Astrocyte (in vitro differentiated cells and primary cell): ENCODE measurements at regions not wholly inside any gene's neighbourhood (a gene's known extent, or its start where the extent isn't known, plus 50 kb on each side); places are given as distances from the start of the nearest gene placed in this dataset.
A peak's percentile ranks its signal among the peaks of the same experiment; 100 is the strongest.

Experiments
- DNase-seq: peaks from one replicate; pipeline ENCODE4 v3.0.0-alpha.2; 2010; ENCODE audit warnings: low read depth
- FAIRE-seq: peaks from 2 replicates; lab custom pipeline; 2011; peaks lifted over from hg19 to GRCh38; lab: Jason Lieb, UNC
- H2AFZ ChIP-seq: 2 replicates; pipeline ENCODE4 v1.6.0; 2012; ENCODE audit warnings: low read depth, low read length, inconsistent platforms
- H3K27ac ChIP-seq: 2 replicates; pipeline ENCODE4 v1.5.1; 2011; ENCODE audit warnings: low read depth, low read length, inconsistent platforms
- H3K27me3 ChIP-seq: 2 replicates; pipeline ENCODE4 v1.6.0; 2011; ENCODE audit warnings: low read length, inconsistent platforms; ENCODE audit not compliant: insufficient read depth
- H3K36me3 ChIP-seq: 2 replicates; pipeline ENCODE4 v1.5.1; 2011; ENCODE audit warnings: low read length, inconsistent platforms; ENCODE audit not compliant: insufficient read depth
- H3K4me1 ChIP-seq: 2 replicates; pipeline ENCODE4 v1.5.1; 2011; ENCODE audit warnings: low read length, inconsistent platforms; ENCODE audit not compliant: insufficient read depth
- H3K4me2 ChIP-seq: 2 replicates; pipeline ENCODE4 v1.6.0; 2012; ENCODE audit warnings: low read length, inconsistent platforms
- H3K4me3 ChIP-seq: 2 replicates; pipeline ENCODE4 v1.5.1; 2011; ENCODE audit warnings: low read depth, mild to moderate bottlenecking, low read length, inconsistent platforms; ENCODE audit not compliant: insufficient read depth
- H3K79me2 ChIP-seq: 2 replicates; pipeline ENCODE4 v1.6.0; 2012; ENCODE audit warnings: mild to moderate bottlenecking, low read length, inconsistent platforms; ENCODE audit not compliant: insufficient read depth
- H3K9ac ChIP-seq: 2 replicates; pipeline ENCODE4 v1.6.0; 2012; ENCODE audit warnings: mild to moderate bottlenecking, low read length, inconsistent platforms
- H3K9me3 ChIP-seq: 2 replicates; pipeline ENCODE4 v1.5.1; 2012; ENCODE audit warnings: low read depth, mild to moderate bottlenecking, low read length, inconsistent platforms; ENCODE audit not compliant: insufficient read depth
- H4K20me1 ChIP-seq: 2 replicates; pipeline ENCODE4 v1.6.0; 2012; ENCODE audit warnings: low read length, inconsistent platforms; ENCODE audit not compliant: insufficient read depth
- H3K27ac Mint-ChIP-seq: one replicate; pipeline ENCODE4 v1.8.0; 2021; ENCODE audit warnings: mild to moderate bottlenecking, mixed read lengths; ENCODE audit not compliant: unreplicated experiment
- H3K27me3 Mint-ChIP-seq: one replicate; pipeline ENCODE4 v1.8.0; 2021; ENCODE audit warnings: low read depth, mixed read lengths; ENCODE audit not compliant: unreplicated experiment
- H3K36me3 Mint-ChIP-seq: one replicate; pipeline ENCODE4 v1.8.0; 2021; ENCODE audit warnings: low read depth, mixed read lengths; ENCODE audit not compliant: unreplicated experiment
- H3K4me1 Mint-ChIP-seq: one replicate; pipeline ENCODE4 v1.8.0; 2021; ENCODE audit warnings: low read depth, mixed read lengths; ENCODE audit not compliant: unreplicated experiment
- H3K4me3 Mint-ChIP-seq: one replicate; pipeline ENCODE4 v1.8.0; 2021; ENCODE audit warnings: mild to moderate bottlenecking, moderate library complexity, mixed read lengths; ENCODE audit not compliant: unreplicated experiment
- H3K9me3 Mint-ChIP-seq: one replicate; pipeline ENCODE4 v1.8.0; 2021; ENCODE audit warnings: mild to moderate bottlenecking, mixed read lengths; ENCODE audit not compliant: unreplicated experiment
- EZH2 ChIP-seq: IDR thresholded peaks from 2 replicates; pipeline ENCODE4 v1.6.1; 2012; ENCODE audit warnings: mild to moderate bottlenecking, low read length, inconsistent platforms; ENCODE audit not compliant: insufficient read depth
- TF ChIP-seq, protein P1 (sequence below): IDR thresholded peaks from 2 replicates; pipeline ENCODE4 v1.5.1; 2011; ENCODE audit warnings: low read depth, mild to moderate bottlenecking, inconsistent platforms, low read length, moderate library complexity; ENCODE audit not compliant: insufficient read depth

DNA sequence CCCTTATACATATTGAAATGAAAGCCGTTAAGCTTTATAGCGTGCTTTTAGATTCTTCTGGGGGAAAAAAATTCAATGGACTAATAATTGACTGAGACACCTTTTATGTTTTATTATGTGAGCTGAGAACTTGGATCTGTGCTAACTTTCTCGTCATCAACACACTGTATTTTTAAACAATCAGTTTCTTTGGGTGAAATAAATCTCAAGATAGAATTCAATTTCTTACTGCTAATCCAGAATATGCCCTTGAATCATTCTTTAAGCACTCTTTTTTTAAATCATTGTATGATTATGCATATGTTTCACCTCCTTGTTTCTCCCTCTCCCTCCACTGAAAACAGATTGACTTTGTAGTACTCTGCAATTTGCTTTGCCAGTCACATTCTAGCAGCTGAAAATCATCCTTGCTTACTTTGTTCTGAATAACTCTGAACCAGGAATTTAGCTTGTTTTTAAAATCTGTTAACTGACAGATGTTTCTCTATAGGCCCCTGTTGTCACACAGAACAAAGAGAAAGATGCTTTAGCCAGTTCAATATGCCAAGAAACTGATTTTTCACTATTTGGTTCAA, 81.5 kb downstream of the SLIT2 start:
- H3K4me3 Mint-ChIP-seq, result no peak overlapping the region
- Histone ChIP-seq H3K27me3 (no peaks in the 10 kb centered on the region), H3K4me3 (no peak overlapping the region), H3K9ac (no peak overlapping the region), H3K4me2 (no peak overlapping the region), H3K4me1 (no peaks in the 10 kb centered on the region), H3K79me2 (no peaks in the 10 kb centered on the region), H4K20me1 (no peaks in the 10 kb centered on the region), H3K36me3 (no peaks in the 10 kb centered on the region), H3K27ac (no peak overlapping the region), H2AFZ (no peak overlapping the region), H3K9me3 (no peaks in the 10 kb centered on the region)
- DNase-seq, result no peak
- TF ChIP-seq, protein P1, sequence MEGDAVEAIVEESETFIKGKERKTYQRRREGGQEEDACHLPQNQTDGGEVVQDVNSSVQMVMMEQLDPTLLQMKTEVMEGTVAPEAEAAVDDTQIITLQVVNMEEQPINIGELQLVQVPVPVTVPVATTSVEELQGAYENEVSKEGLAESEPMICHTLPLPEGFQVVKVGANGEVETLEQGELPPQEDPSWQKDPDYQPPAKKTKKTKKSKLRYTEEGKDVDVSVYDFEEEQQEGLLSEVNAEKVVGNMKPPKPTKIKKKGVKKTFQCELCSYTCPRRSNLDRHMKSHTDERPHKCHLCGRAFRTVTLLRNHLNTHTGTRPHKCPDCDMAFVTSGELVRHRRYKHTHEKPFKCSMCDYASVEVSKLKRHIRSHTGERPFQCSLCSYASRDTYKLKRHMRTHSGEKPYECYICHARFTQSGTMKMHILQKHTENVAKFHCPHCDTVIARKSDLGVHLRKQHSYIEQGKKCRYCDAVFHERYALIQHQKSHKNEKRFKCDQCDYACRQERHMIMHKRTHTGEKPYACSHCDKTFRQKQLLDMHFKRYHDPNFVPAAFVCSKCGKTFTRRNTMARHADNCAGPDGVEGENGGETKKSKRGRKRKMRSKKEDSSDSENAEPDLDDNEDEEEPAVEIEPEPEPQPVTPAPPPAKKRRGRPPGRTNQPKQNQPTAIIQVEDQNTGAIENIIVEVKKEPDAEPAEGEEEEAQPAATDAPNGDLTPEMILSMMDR, result no peak
- TF ChIP-seq EZH2, result no peak
- H3K4me1 Mint-ChIP-seq, result no peaks in the 10 kb centered on the region
- H3K9me3 Mint-ChIP-seq, result no peaks in the 10 kb centered on the region
- no peak for FAIRE-seq
- no peaks in the 10 kb centered on the region for H3K27me3 Mint-ChIP-seq
- H3K27ac Mint-ChIP-seq, result no peak overlapping the region
- H3K36me3 Mint-ChIP-seq, result no peaks in the 10 kb centered on the region

GRCh38 chr4:20337261-20337664, 85.6 kb downstream of the SLIT2 start:
- no peak overlapping the region for H3K4me3 ChIP-seq
- TF ChIP-seq EZH2, result no peak
- TF ChIP-seq, protein P1, result no peak
- no peaks in the 10 kb centered on the region for H3K9me3 ChIP-seq
- no peak for FAIRE-seq
- H3K4me1 ChIP-seq, result no peaks in the 10 kb centered on the region
- Mint-ChIP-seq H3K4me1 (no peaks in the 10 kb centered on the region), H3K4me3 (no peak overlapping the region), H3K27me3 (no peaks in the 10 kb centered on the region), H3K36me3 (no peaks in the 10 kb centered on the region), H3K9me3 (no peaks in the 10 kb centered on the region), H3K27ac (no peak overlapping the region)
- no peaks in the 10 kb centered on the region for H3K79me2 ChIP-seq
- H3K27ac ChIP-seq, result no peak overlapping the region
- no peaks in the 10 kb centered on the region for H4K20me1 ChIP-seq
- peak; percentile 55 for DNase-seq
- no peak overlapping the region for H3K4me2 ChIP-seq
- no peak overlapping the region for H2AFZ ChIP-seq
- H3K36me3 ChIP-seq, result no peaks in the 10 kb centered on the region
- H3K27me3 ChIP-seq, result no peaks in the 10 kb centered on the region
- H3K9ac ChIP-seq, result no peak overlapping the region

DNA sequence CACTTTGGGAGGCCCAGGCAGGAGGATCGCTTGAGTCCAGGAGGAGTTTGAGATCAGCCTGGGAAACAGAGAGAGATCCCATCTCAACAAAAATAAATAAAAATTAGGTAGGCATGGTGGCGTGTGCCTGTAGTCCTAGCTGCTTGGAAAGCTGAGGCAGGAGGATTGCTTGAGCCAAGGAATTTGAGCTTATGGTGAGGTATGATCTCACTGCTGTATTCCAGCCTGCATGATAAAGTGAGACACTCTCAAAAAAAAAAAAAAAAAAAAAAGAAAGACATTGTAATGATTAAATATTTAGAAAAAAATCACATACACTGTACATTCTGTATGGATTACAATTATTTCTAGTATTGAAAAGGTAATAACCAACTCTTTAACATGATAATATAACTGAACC, 87.1 kb downstream of the SLIT2 start:
- H3K27me3 ChIP-seq, result no peaks in the 10 kb centered on the region
- H3K9ac ChIP-seq, result no peak overlapping the region
- H3K4me1 Mint-ChIP-seq, result no peaks in the 10 kb centered on the region
- no peaks in the 10 kb centered on the region for H3K36me3 Mint-ChIP-seq
- no peak overlapping the region for H2AFZ ChIP-seq
- no peak overlapping the region for H3K4me3 ChIP-seq
- no peak for FAIRE-seq
- H3K4me1 ChIP-seq, result no peaks in the 10 kb centered on the region
- no peaks in the 10 kb centered on the region for H3K36me3 ChIP-seq
- no peak overlapping the region for H3K27ac Mint-ChIP-seq
- H4K20me1 ChIP-seq, result no peaks in the 10 kb centered on the region
- no peak overlapping the region for H3K4me2 ChIP-seq
- TF ChIP-seq, protein P1, result no peak
- TF ChIP-seq EZH2, result no peak
- peak; percentile 36 for DNase-seq
- no peaks in the 10 kb centered on the region for H3K9me3 Mint-ChIP-seq
- H3K27me3 Mint-ChIP-seq, result no peaks in the 10 kb centered on the region
- no peaks in the 10 kb centered on the region for H3K79me2 ChIP-seq
- no peak overlapping the region for H3K4me3 Mint-ChIP-seq
- no peak overlapping the region for H3K27ac ChIP-seq
- H3K9me3 ChIP-seq, result no peaks in the 10 kb centered on the region
